OCI-LY1 (cell line): ENCODE measurements at regions not wholly inside any gene's neighbourhood (a gene's known extent, or its start where the extent isn't known, plus 50 kb on each side); places are given as distances from the start of the nearest gene placed in this dataset.

Experiments used
- H2AFZ ChIP-seq: fragments of 200-600 bp; sonication (generic), shearing (Covaris generic); 2 replicates; pipeline ENCODE4 v1.6.0; 2014; ENCODE audit warnings: antibody characterized with exemption, mild to moderate bottlenecking, low read length
- H3F3A ChIP-seq: fragments of 200-600 bp; sonication (generic), shearing (Covaris generic); 2 replicates; pipeline ENCODE4 v1.6.0; 2014; ENCODE audit warnings: mild to moderate bottlenecking, antibody characterized with exemption, low read length, moderate library complexity; ENCODE audit not compliant: insufficient read depth
- H3K27ac ChIP-seq: fragments of 200-600 bp; sonication (generic); 2 replicates; pipeline ENCODE4 v1.5.1; 2014; ENCODE audit warnings: low read length, mixed run types, mild to moderate bottlenecking, low read depth; ENCODE audit not compliant: poor library complexity, severe bottlenecking
- H3K27me3 ChIP-seq: fragments of 200-600 bp; sonication (generic); 2 replicates; pipeline ENCODE4 v1.6.0; 2014; ENCODE audit warnings: antibody characterized with exemption, mild to moderate bottlenecking, low read length, moderate library complexity; ENCODE audit not compliant: insufficient read depth
- H3K36me3 ChIP-seq: fragments of 200-600 bp; sonication (generic); 2 replicates; pipeline ENCODE4 v1.6.1; 2014; ENCODE audit warnings: mild to moderate bottlenecking, antibody characterized with exemption, low read length, moderate library complexity, mixed read lengths; ENCODE audit not compliant: insufficient read depth
- H3K4me1 ChIP-seq: fragments of 200-600 bp; sonication (generic); 2 replicates; pipeline ENCODE4 v1.5.1; 2014; ENCODE audit warnings: mild to moderate bottlenecking, low read length, moderate library complexity; ENCODE audit not compliant: insufficient read depth, severe bottlenecking
- H3K4me2 ChIP-seq: fragments of 200-600 bp; sonication (generic), shearing (Covaris generic); 2 replicates; pipeline ENCODE4 v1.6.1; 2014; ENCODE audit warnings: low read length
- H3K4me3 ChIP-seq: fragments of 200-600 bp; sonication (generic); 2 replicates; pipeline ENCODE4 v1.5.1; 2014; ENCODE audit warnings: low read length, low read depth, mild to moderate bottlenecking, mixed read lengths; ENCODE audit not compliant: poor library complexity, severe bottlenecking
- H3K79me2 ChIP-seq: fragments of 200-600 bp; shearing (Covaris generic); 2 replicates; pipeline ENCODE4 v1.6.1; 2016; ENCODE audit warnings: mixed run types, low read length, mixed read lengths; ENCODE audit not compliant: insufficient read depth
- H3K9ac ChIP-seq: fragments of 200-600 bp; sonication (generic), shearing (Covaris generic); 2 replicates; pipeline ENCODE4 v1.6.1; 2014; ENCODE audit warnings: mild to moderate bottlenecking, low read length, mixed read lengths
- H3K9me2 ChIP-seq: fragments of 200-600 bp; sonication (generic), shearing (Covaris generic); 2 replicates; pipeline ENCODE4 v1.6.1; 2014; ENCODE audit warnings: low read depth, mild to moderate bottlenecking, low read length, mixed read lengths
- H3K9me3 ChIP-seq: fragments of 200-600 bp; shearing (Covaris generic); 2 replicates; pipeline ENCODE4 v1.6.1; 2014; ENCODE audit warnings: low read length, mixed read lengths
- H4K20me1 ChIP-seq: fragments of 200-600 bp; sonication (generic), shearing (Covaris generic); 2 replicates; pipeline ENCODE4 v1.6.0; 2016; ENCODE audit warnings: mild to moderate bottlenecking, low read length; ENCODE audit not compliant: insufficient read depth
- CTCF ChIP-seq: fragments of 200-600 bp; sonication (generic), shearing (Covaris generic); IDR thresholded peaks from 2 replicates; pipeline ENCODE4 v1.5.1; 2017; ENCODE audit warnings: mild to moderate bottlenecking, antibody characterized with exemption, low read length, moderate library complexity, mixed read lengths
- EZH2 ChIP-seq: fragments of 200-600 bp; sonication (generic), shearing (Covaris generic); IDR thresholded peaks from 2 replicates; pipeline ENCODE4 v1.8.0; 2017; ENCODE audit warnings: borderline replicate concordance, mixed run types, mild to moderate bottlenecking, antibody characterized with exemption, low read length, moderate library complexity, mixed read lengths

GRCh38 chr4:174069848-174070330 is 213.6 kb downstream of the FBXO8 start:
- no peak overlapping the region for H3K4me2 ChIP-seq
- H2AFZ ChIP-seq: no peak overlapping the region
- no peaks in the 10 kb centered on the region for H4K20me1 ChIP-seq
- H3K4me1 ChIP-seq: no peaks in the 10 kb centered on the region
- TF ChIP-seq CTCF (no peak), EZH2 (no peak)
- H3K27me3 ChIP-seq: no peaks in the 10 kb centered on the region
- H3K9ac ChIP-seq: no peak overlapping the region
- H3K9me2 ChIP-seq: no peaks in the 10 kb centered on the region
- no peak overlapping the region for H3K27ac ChIP-seq
- no peaks in the 10 kb centered on the region for H3K36me3 ChIP-seq
- H3F3A ChIP-seq: no peaks in the 10 kb centered on the region
- no peak overlapping the region for H3K4me3 ChIP-seq
- 0 out of 2 replicates have a peak, but pooled peaks cover 2% of the 10 kb centered on the region for H3K9me3 ChIP-seq
- H3K79me2 ChIP-seq: no peaks in the 10 kb centered on the region

- Histone ChIP-seq H3K9me3 (no peaks in the 10 kb centered on the region), H3K9ac (no peak overlapping the region), H3K9me2 (no peaks in the 10 kb centered on the region), H3K36me3 (no peaks in the 10 kb centered on the region), H3K27me3 (no peaks in the 10 kb centered on the region), H3F3A (no peaks in the 10 kb centered on the region), H3K4me1 (no peaks in the 10 kb centered on the region), H3K27ac (no peak overlapping the region), H3K4me2 (no peak overlapping the region), H4K20me1 (no peaks in the 10 kb centered on the region), H3K4me3 (no peak overlapping the region), H3K79me2 (no peaks in the 10 kb centered on the region), H2AFZ (no peak overlapping the region)
- no peak for TF ChIP-seq EZH2
- TF ChIP-seq CTCF: no peak
Measured at GRCh38 chr4:174066611-174067205, 216.8 kb downstream of the FBXO8 start.

- no peak overlapping the region for H2AFZ ChIP-seq
- no peak overlapping the region for H3K9ac ChIP-seq
- H3K27ac ChIP-seq: no peak overlapping the region
- H3K4me1 ChIP-seq: no peaks in the 10 kb centered on the region
- no peaks in the 10 kb centered on the region for H3K79me2 ChIP-seq
- no peaks in the 10 kb centered on the region for H3K27me3 ChIP-seq
- H4K20me1 ChIP-seq: no peaks in the 10 kb centered on the region
- H3K4me3 ChIP-seq: no peak overlapping the region
- no peaks in the 10 kb centered on the region for H3F3A ChIP-seq
- H3K4me2 ChIP-seq: no peak overlapping the region
- TF ChIP-seq EZH2 (no peak), CTCF (no peak)
- H3K9me3 ChIP-seq: no peaks in the 10 kb centered on the region
- H3K36me3 ChIP-seq: no peaks in the 10 kb centered on the region
- H3K9me2 ChIP-seq: no peaks in the 10 kb centered on the region
Measured at GRCh38 chr4:174062831-174063230, 220.6 kb downstream of the FBXO8 start.
